Skin epidermis (tissue), 12 donors: ENCODE measurements at regions not wholly inside any gene's neighbourhood (a gene's known extent, or its start where the extent isn't known, plus 50 kb on each side); places are given as distances from the start of the nearest gene placed in this dataset.

Experiments
- H3K27ac ChIP-seq, 21 experiments: fragments of 200-600 bp; sonication (generic) in 11 of 21; one replicate each; pipeline ENCODE4 v1.5.0; 2020; ENCODE audit warnings: mild to moderate bottlenecking in 3 of 21, inconsistent platforms in 2 of 21, moderate library complexity in 2 of 21
- H3K4me3 ChIP-seq, 7 experiments: fragments of 200-600 bp; sonication (generic) in 2 of 7; one replicate each; pipeline ENCODE4 v1.5.0; 2020; ENCODE audit warnings: inconsistent platforms in 2 of 7, mild to moderate bottlenecking in 2 of 7, moderate library complexity in 1 of 7

DNA sequence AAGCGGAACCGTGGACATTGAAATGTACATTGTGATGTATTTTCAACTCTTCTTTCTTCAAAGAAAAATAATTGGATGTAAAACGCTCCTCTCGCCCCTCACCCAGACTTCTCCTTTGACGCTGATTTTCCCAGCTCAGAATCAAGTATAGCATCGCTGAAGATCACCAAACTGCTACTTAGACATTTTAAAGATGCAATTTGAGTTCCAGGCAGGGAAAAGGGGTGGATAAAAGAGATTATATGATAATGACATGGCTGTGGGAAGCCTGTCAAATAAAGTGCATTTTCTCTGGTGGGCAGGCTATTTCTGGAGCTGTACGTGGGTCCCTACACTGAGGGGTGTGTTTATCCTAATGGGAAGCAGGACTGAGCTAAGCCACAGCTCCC, 240.4 kb downstream of the CDC5L start:
- no peak overlapping the region for H3K27ac ChIP-seq
- no peak overlapping the region for H3K4me3 ChIP-seq

DNA sequence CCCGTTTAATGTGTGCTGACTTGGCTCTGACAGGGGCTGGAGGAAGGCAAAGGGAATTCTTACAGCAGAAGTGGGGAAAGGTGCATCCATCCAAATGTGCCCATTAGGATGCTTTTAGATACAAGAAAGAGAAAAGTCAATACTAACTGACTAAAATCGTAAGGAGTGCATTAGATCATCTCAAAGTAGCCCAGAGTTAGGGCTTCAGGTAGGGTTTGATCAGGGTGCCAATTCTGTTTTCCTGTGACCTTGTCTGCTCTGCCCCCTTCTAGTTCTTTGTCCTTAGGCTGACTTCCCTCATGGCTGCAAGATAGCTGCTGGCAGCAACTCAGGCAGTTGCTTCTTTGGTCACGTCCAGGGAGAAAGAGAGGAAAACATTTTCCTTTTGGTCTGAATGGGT, 240.8 kb downstream of the CDC5L start:
- Histone ChIP-seq H3K4me3 (no peak overlapping the region), H3K27ac (no peak overlapping the region)

DNA sequence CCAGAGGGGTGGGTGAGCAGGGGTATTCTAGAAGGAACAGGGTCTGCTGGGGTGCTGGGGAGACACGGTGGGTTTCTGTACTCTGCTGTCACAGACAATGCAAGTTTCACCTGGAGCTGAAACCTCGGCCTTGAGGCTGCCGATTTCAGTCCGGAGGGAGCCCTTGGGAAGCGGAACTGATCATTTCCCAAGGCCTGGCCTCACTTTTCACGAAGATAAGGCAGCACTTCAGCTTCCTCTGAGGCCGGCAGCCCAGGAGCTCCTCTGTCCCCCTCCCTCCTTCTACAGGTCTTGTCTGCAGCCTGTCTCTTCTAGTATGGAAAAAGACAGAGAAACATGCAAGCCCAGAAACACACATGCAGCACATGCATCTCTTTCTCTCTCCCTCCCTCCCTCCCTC, 242.1 kb downstream of the CDC5L start:
- Histone ChIP-seq H3K4me3 (no peak overlapping the region), H3K27ac (no peak overlapping the region)

DNA sequence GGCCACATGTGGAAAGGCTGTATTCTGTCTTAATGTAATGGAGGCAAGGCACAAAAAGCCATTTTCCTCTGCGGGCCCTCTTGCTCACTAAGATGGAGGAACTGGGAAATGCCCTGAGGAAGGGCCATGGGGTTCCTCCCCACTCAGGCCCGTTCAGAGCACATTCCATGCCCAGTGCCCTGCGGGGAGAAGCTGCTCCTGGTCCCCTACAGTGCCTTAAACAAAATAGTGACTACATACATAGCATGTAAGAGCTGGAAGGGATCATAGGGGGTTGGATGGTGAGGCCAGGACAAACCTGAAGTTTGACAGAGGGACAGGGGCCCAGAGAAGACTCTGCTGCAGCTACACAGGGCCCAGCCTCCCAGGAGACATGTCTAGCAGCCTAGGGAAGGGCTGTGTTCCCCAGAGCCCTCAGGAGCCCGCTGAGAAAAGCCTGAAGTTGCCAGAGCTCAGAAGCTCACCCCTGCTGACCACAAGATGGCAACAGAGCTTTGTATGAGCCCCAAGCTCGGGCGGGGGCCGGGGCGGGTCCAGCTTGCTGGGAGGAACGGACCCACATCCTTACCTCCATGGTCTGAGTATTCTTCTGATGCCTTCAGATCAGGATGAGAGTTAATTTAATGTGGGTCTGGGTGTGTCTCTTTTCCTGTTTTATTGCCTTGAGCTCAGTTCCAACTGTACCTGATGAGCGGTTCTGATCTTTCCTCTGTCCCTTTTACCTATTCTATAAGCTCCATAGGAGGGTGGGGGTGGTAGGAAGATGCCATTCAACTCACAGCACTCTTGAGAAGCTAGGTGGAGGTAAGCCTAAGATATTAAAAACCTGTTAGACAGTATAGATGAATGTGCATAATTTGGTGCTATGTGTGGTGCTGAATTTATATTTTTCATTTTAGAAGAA, 242.9 kb downstream of the CDC5L start:
- H3K27ac ChIP-seq, result no peak overlapping the region
- no peak overlapping the region for H3K4me3 ChIP-seq

DNA sequence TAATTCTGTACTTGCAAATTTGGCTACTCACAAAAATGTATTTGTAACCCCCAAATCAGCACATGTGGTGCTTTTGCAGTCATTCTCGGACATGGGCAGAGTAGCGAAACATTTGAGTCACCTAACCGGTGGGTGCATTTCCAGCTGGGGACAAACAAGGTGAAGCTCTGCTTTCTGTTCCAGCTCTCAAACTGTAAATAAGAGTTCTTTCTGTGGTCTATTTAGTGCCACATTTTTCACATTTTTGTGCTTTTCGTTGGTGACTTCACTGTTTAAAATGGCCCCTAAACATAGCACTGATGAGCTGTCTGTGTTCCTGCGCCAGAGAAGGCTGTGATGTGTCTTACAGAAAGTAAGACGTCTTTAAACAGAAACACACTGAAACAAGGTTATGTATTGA, 244.5 kb downstream of the CDC5L start:
- Histone ChIP-seq H3K27ac (no peak overlapping the region), H3K4me3 (no peak overlapping the region)

DNA sequence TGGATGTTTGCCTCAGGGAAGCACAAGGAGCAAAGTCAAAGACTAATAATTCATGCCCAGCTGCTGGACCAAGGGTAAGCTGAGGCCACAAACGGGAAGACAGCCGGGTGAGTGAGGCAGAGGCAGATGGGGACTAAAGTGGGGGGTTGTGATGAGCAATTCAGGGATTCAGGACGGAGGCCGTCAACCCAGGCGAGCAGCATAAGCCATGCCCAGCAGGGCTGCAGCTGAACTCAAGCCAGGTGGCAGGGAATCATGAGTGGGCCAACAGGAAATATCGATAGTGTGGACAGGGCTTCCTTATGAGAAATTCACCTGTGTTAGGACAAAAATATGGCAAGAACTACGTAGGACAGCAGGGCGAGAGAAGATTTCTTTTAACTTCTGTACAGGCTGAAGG, 246.8 kb downstream of the CDC5L start:
- Histone ChIP-seq H3K4me3 (no peak overlapping the region), H3K27ac (no peak overlapping the region)

DNA sequence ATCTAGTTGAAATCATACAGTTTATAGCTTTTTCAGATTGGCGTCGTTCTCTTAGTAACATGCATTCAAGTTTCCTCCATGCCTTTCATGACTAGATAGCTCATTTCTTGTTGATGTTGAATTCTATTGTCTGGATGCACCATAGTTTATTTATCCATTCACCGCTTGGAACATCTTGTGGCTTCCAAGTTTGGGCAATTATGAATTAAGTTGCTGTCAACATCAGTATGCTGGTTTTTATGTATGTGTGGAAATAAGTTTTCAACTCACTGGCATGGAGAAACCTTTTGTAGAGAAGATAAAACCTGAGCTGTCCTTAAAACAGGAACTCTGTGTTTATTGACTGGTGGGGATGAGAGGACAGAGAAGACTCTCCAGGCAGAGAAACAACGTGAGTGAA, 248.0 kb downstream of the CDC5L start:
- no peak overlapping the region for H3K4me3 ChIP-seq
- H3K27ac ChIP-seq, result no peak overlapping the region

DNA sequence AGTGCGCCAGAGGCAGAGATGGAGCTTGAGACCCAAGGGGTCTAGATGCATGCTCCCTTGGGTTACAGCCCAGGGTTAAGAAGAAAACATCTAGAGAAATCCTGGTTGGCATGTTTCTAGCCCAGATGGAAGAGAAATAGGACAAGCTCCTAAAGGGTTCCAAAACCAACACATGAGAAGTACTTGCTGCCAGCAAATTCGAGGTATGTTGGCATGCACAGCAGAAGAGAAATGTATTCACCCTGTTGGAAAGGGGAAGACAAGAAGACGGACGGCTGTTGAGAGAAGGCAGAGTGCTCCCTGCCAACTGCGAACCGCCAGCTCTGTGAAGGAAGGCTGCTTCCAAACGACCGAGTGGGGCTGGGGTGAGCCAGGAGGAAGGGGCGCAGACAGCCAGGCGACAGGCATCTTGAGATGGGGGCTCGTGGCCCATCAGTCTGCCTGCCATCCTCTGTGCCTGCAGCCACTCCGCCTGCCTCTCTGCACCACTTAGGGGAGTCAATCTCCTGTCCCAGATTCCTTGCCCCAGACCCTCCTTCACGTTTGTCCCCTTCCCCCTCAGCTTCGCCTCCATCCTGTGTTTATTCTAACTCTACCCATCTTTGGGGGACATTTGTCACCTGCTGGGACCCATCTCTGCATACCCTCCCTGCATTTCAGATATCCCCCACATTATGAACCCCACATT, 249.2 kb downstream of the CDC5L start:
- H3K27ac ChIP-seq, result no peak overlapping the region
- no peak overlapping the region for H3K4me3 ChIP-seq

DNA sequence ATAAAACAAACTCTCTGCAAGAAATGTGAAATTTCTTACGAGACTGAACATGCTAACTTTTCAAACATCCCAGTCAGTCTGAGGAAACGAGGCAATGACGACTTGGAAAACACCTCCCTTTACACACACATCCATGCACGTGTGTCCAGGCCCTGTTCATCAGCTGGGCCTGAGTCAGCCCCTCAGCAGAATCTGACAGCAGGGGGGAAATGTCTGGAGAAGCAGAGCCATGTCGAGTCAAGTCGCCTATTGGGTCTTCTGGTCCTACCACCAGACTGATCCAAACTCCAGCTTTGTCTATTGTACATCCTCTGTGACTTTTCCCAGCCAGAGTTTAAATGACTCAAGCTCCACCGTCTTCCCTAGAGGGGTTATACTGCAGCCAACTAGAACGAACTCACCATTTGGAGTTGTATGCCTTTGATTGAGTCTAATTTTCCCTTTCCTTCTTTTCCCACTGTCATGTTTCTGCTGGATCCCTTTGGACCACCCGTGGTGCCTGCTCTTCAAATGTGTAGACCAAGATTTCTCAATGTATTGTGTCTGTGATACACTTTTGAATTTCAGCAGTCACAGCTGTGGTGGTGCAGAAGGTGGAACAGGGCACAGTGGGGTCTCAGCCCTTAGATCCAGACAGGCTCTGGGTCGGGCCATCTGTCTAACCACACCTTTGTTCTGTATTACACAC, 254.0 kb downstream of the CDC5L start:
- Histone ChIP-seq H3K27ac (peak overlapping the region in 5 of 21 experiments; percentile 14 to 59 (median 35)), H3K4me3 (no peak overlapping the region)

DNA sequence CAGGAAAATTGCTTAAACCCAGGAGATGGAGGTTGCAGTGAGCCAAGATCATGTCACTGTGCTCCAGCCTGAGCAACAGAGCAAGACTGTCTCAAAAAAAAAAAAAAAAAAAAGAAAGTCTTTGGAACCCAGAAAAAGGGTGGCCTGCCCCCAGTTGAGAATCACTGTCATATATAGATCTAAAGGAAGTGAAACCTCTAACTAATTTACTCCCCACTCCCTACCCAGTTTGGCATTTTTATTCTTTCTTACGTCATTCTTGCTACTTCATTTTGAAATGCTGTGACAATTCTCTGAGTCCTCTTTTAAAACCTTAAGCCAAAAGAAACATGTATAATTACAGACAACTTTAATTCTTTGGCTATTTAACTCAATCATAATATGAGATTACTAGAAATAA, 254.8 kb downstream of the CDC5L start:
- Histone ChIP-seq H3K4me3 (no peak overlapping the region), H3K27ac (peak overlapping the region in 3 of 21 experiments; percentile 17 to 59 (median 35))

DNA sequence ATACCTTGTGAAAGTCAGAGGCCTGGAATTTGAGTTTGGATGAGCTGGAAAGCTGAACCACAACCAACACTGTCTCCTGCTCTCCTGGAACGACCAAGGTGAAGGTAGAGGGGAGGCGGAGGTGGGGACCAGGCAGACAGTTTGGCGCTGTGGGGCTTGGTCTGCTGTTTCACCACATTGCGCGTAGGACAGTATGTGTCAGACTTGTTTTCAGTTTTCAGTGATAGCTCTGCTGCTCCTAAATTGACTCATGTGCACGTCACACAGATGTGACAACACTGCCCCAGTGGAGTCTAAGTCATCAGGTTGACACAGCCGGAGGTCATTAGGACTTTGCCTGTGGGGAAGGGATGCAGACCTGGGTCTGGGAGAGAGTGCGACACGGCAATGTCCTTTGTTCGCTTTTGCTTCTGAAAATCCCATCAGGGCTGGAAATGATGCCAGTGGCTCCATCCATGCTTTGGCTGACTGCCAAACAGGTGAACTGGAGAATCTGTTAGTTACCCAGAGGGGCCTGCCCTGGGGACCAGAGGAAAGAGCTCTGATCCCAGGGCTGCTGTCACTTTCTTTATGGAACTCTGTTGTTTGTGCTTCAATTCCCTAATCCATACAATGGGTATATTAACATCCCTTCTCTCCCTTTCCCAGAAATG, 255.5 kb downstream of the CDC5L start:
- H3K4me3 ChIP-seq, result no peak overlapping the region

DNA sequence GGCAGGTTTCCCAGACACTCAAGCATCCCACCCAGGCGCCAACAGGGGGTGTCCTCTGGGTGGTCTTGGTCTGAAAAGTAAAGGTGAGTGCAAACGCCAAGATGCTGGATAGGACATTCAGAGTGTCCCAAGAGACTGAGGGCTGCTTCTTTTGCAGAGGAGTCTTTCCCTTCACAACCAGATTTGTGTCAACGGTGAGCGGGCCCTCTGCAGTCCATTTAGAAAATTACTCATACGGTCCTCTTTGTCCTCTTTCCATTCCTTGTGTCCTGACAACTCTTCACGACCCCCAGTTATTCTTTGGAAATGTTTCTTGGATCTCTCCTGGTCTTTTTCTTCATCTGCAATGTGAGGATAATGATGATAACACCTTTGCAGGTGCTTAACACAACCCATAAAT, 257.8 kb downstream of the CDC5L start:
- no peak overlapping the region for H3K4me3 ChIP-seq
- no peak overlapping the region for H3K27ac ChIP-seq

More for the DNA sequence above, 255.5 kb downstream of the CDC5L start:
- peak overlapping the region in 1 of 21 experiments; percentile 1 for H3K27ac ChIP-seq

DNA sequence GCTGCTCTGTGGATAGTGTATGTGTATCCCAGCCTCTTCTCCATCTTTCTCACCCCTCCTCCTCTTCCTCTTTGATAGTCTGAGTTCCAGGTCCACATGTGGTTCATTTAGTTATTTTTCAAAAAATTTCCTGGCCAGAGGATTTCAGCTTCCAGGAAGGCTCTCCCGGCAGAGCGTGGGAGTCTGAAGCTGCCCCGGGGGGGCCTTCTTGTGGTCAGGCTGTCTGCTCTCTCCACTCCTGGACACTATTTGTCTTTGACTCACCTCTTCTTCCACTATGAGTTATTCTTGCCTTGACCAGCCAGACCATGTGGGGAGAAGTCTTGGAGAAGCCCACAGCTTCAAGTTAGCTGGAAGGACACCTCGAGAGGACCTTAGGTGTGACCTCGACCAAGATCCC, 258.8 kb downstream of the CDC5L start:
- Histone ChIP-seq H3K4me3 (no peak overlapping the region), H3K27ac (peak overlapping the region in 2 of 21 experiments; percentile 49 to 59)

DNA sequence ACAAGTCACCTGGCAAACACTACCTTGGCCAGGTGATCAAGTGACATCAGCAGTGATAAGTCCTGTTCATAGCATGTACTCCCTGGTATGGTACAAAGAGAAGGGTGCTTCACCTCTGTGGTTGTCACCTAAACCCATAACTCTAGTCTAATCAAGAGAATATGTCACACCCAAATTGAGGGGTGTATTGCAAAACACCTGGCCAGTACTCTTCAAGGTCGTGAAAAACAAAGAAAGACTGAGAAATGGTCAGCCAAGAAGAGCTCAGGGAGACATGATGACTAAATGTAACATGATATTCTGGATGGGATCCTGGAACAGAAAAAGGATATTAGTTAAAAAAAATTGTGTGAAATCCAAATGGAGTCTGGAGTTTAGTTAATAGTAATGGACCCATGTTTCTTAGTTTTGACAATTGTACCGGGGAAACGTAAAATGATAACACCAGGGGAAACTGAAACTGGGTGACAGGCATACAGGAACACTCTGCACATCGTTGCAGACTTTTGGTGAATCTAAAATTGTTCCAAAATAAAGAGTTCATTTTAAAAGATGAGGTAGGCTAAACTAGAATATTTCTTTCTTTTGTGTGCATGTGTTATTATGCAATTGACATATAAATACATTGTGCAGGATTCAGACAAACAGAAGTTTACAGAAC, 262.0 kb downstream of the CDC5L start:
- no peak overlapping the region for H3K4me3 ChIP-seq
- peak overlapping the region in 2 of 21 experiments; percentile 13 to 23 for H3K27ac ChIP-seq

DNA sequence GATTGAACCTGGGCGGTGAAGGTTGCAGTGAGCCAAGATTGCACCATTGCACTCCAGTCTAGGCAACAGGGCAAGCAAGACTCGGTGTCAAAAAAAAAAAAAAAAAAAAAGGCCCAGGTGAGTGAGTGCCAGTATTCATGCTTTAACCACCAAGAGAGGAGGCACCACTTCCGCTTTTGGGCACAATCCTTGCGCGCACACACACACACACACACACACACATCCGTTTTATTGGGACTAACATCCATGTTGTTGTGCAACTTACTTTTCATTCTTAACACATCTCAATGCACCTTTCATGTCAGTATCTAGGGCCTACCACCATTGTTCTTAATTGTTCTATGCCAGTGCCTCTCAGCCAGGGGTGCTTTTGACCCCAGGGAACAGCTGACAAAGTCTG, 263.0 kb downstream of the CDC5L start:
- Histone ChIP-seq H3K4me3 (no peak overlapping the region), H3K27ac (no peak overlapping the region)

DNA sequence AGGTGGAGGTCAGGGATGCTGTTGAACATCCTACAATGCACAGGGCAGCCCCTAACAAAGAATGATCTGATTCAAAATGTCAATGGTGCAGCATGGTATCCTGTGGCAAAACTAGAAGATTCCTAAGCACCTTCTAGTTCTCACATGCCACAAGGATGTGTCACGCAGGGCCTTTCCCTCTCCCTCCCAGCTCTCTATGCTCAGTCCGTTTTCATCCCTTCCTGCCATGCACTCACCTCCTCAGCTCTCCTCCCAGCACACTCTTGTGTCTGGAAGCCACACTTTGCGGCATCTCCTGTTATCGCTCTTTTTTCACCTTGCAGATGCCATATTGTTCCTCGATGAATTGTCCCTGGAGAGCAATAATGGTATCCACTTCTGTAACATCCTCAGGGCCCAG, 263.4 kb downstream of the CDC5L start:
- Histone ChIP-seq H3K27ac (no peak overlapping the region), H3K4me3 (no peak overlapping the region)

DNA sequence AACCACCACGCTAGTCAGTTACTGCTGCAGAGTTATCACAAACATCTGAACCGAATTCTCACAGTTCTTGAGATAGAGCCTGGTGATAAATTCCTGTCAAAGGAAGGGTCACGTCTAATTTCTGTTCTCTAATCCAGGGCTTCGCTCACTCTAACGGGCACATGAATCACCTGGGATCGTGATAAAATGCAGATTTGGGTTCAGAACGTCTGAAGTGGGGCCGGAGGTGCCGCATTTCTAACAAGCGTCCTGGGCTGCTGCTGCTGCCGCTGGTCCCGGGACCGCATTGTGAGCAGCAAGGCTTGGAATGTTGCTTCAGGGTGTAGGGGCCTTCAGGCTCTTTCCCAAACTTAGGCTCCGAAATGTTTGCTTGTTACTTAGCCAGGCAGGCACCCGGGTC, 264.1 kb downstream of the CDC5L start:
- Histone ChIP-seq H3K27ac (no peak overlapping the region), H3K4me3 (no peak overlapping the region)

DNA sequence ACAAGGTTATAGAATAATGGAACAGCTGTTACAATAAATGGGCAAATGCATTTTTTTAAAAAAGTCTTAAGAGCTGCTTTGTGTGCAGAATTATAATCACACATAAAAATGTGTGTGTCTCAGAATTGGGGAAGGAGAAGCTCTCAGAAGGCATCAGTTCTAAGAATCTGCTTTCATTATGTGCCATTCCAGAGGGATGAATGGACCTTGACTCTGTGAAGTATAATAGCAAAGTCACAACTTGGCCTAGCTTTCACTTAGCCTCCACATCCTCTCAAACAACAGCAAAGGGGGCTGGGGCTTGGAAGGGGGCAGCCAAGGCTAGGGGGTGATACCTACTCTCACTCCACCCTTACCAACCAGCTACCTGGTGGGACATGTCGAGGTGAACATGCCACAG, 265.0 kb downstream of the CDC5L start:
- Histone ChIP-seq H3K4me3 (no peak overlapping the region), H3K27ac (peak overlapping the region in 1 of 21 experiments; percentile 37)

DNA sequence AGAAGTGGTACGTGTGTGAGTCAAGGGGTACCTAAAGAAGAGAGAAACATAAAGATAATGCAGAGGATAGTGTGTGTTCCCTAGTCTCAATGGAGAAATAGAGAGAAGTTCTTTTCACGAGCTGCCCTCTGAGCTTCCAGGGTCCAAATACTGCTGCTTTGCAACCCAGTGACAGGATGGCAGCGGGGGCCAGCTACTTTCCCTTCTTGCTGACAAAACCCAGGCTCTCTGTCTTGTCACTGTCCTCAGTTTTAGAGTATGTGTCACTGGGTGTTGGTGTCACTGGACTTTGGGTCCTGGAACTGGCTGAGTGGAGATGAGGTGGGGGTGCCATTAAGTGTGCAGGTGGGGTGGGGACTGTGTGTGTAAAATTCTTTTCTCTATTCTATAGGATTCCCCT, 265.6 kb downstream of the CDC5L start:
- Histone ChIP-seq H3K27ac (no peak overlapping the region), H3K4me3 (no peak overlapping the region)

DNA sequence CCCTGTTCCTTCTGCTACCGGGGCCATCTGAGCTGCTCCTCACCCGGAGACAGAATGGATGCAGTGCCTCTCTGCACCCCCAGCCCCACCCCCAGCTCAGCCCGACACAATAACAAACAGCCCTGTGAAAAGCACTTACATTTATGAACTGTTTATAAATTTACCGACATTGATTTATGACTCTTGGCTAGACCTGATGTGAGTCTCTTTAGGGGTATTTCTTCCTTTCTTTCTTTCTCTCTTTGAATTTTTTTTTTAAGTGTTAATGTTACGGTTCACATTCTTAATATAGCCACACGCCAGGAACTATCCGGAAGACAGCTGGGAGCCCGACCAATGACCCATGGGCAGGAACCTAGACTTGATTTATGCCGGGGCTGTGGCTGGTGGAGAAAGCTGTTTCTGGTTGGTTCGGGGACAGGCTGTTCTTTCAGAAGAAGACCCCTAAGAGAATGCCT, 266.3 kb downstream of the CDC5L start:
- H3K4me3 ChIP-seq, result no peak overlapping the region
- no peak overlapping the region for H3K27ac ChIP-seq
